Astrocyte of the spinal cord (primary cell): ENCODE measurements at regions not wholly inside any gene's neighbourhood (a gene's known extent, or its start where the extent isn't known, plus 50 kb on each side); places are given as distances from the start of the nearest gene placed in this dataset.

Experiments used
- DNase-seq: peaks from one replicate; pipeline ENCODE4 v3.0.0; 2011; ENCODE audit warnings: low read depth, low spot score
- H3K4me3 ChIP-seq: 2 replicates; pipeline ENCODE4 v1.5.1; 2011; ENCODE audit warnings: low read depth, mild to moderate bottlenecking, low read length, moderate library complexity
- CTCF ChIP-seq: IDR thresholded peaks from 2 replicates; pipeline ENCODE4 v1.5.1; 2012; ENCODE audit warnings: low read depth, mild to moderate bottlenecking, low read length, inconsistent platforms
- in situ Hi-C: cut with HindIII; loops from 2 replicates; pipeline ENCODE4 v1.10.0; 2017; ENCODE audit warnings: low sequenced_read_pairs

- no peak for TF ChIP-seq CTCF
- in situ Hi-C loops = no loop called here
- no peak overlapping the region for H3K4me3 ChIP-seq
- no peak for DNase-seq
These were observed 1020.9 kb upstream of the INTU start for GRCh38 chr4:126611900-126612299.

- no peak for DNase-seq
- no peak overlapping the region for H3K4me3 ChIP-seq
- in situ Hi-C loops = no loop called here
- no peak for TF ChIP-seq CTCF
These were observed 1018.4 kb upstream of the INTU start for GRCh38 chr4:126614356-126614855.

GRCh38 chr4:126616795-126617194 is 1016.0 kb upstream of the INTU start:
- no peak for DNase-seq
- in situ Hi-C loops = no loop called here
- TF ChIP-seq CTCF = no peak
- no peak overlapping the region for H3K4me3 ChIP-seq

- peak; percentile 45 for DNase-seq
- peak; percentile 72 for TF ChIP-seq CTCF
- in situ Hi-C loops = no loop called here
- no peak overlapping the region for H3K4me3 ChIP-seq
These were observed 1005.5 kb upstream of the INTU start for GRCh38 chr4:126627255-126627654.

- no peak for TF ChIP-seq CTCF
- in situ Hi-C loops = no loop called here
- no peak for DNase-seq
- H3K4me3 ChIP-seq = no peak overlapping the region
These were observed 1003.8 kb upstream of the INTU start for GRCh38 chr4:126628933-126629332.

- no peak for DNase-seq
- no peak for TF ChIP-seq CTCF
- no peak overlapping the region for H3K4me3 ChIP-seq
- in situ Hi-C loops = no loop called here
These were observed 1002.5 kb upstream of the INTU start for GRCh38 chr4:126630230-126630629.

GRCh38 chr4:126633306-126633705 is 999.5 kb upstream of the INTU start:
- no peak overlapping the region for H3K4me3 ChIP-seq
- TF ChIP-seq CTCF = no peak
- in situ Hi-C loops = no loop called here
- DNase-seq = no peak
